ENCODE measurements at regions not wholly inside any gene's neighbourhood (a gene's known extent, or its start where the extent isn't known, plus 50 kb on each side); places are given as distances from the start of the nearest gene placed in this dataset.
A peak's percentile ranks its signal among the peaks of the same experiment; 100 is the strongest.

GRCh38 chr21:38156200-38156599 is 100.6 kb upstream of the KCNJ15 start:
- ATAC-seq, result no peak
- no peak for DNase-seq

GRCh38 chr21:38159355-38159754 is 97.4 kb upstream of the KCNJ15 start:
- no peak for ATAC-seq
- DNase-seq, result peak; percentile 62

GRCh38 chr21:38165466-38166172 is 91.2 kb upstream of the KCNJ15 start:
- no peak for ATAC-seq
- no peak for DNase-seq

- ATAC-seq, result no peak
Observed at GRCh38 chr21:38166173-38166535, 90.6 kb upstream of the KCNJ15 start.

GRCh38 chr21:38167345-38167744 is 89.4 kb upstream of the KCNJ15 start:
- no peak for DNase-seq

More at GRCh38 chr21:38166173-38166535, 90.6 kb upstream of the KCNJ15 start:
- DNase-seq, result no peak

GRCh38 chr21:38170283-38170682 is 86.5 kb upstream of the KCNJ15 start:
- no peak for DNase-seq
- no peak for ATAC-seq

More at GRCh38 chr21:38167345-38167744, 89.4 kb upstream of the KCNJ15 start:
- ATAC-seq, result no peak

GRCh38 chr21:38170704-38171682 is 85.8 kb upstream of the KCNJ15 start:
- ATAC-seq (no peak), DNase-seq (no peak)

- no peak for ATAC-seq
- no peak for DNase-seq
Observed at GRCh38 chr21:38171723-38172344, 85.0 kb upstream of the KCNJ15 start.

- DNase-seq, result no peak
- ATAC-seq, result no peak
Observed at GRCh38 chr21:38173276-38174035, 83.3 kb upstream of the KCNJ15 start.

- ATAC-seq (no peak), DNase-seq (no peak)
Observed at GRCh38 chr21:38175306-38175705, 81.5 kb upstream of the KCNJ15 start.

- DNase-seq, result no peak
- ATAC-seq, result no peak
Observed at GRCh38 chr21:38177919-38178652, 78.7 kb upstream of the KCNJ15 start.

GRCh38 chr21:38178653-38179470 is 77.9 kb upstream of the KCNJ15 start:
- DNase-seq, result no peak
- ATAC-seq, result no peak

GRCh38 chr21:38179511-38179910 is 77.3 kb upstream of the KCNJ15 start:
- ATAC-seq (no peak), DNase-seq (no peak)

GRCh38 chr21:38181096-38181495 is 75.7 kb upstream of the KCNJ15 start:
- DNase-seq (no peak), ATAC-seq (no peak)

- DNase-seq, result no peak
- no peak for ATAC-seq
Observed at GRCh38 chr21:38182370-38182985, 74.3 kb upstream of the KCNJ15 start.

- no peak for DNase-seq
- ATAC-seq, result no peak
Observed at GRCh38 chr21:38183961-38184360, 72.8 kb upstream of the KCNJ15 start.

- no peak for ATAC-seq
- DNase-seq, result no peak
Observed at GRCh38 chr21:38186661-38187270, 70.0 kb upstream of the KCNJ15 start.

GRCh38 chr21:38188037-38188436 is 68.8 kb upstream of the KCNJ15 start:
- DNase-seq (no peak), ATAC-seq (no peak)

- ATAC-seq, result no peak
- DNase-seq, result no peak
Observed at GRCh38 chr21:38196036-38196435, 60.8 kb upstream of the KCNJ15 start.

- no peak for DNase-seq
- ATAC-seq, result no peak
Observed at GRCh38 chr21:38202811-38203210, 54.0 kb upstream of the KCNJ15 start.

All from stimulated activated naive CD8-positive, alpha-beta T cell treated with anti-CD3 and anti-CD28 coated beads, Interleukin-15, Interleukin-2, amounts not matched to agents 100 U/mL and 50 U/mL, for 24 hours (primary cell).